ENCODE measurements at regions not wholly inside any gene's neighbourhood (a gene's known extent, or its start where the extent isn't known, plus 50 kb on each side); places are given as distances from the start of the nearest gene placed in this dataset.

DNA sequence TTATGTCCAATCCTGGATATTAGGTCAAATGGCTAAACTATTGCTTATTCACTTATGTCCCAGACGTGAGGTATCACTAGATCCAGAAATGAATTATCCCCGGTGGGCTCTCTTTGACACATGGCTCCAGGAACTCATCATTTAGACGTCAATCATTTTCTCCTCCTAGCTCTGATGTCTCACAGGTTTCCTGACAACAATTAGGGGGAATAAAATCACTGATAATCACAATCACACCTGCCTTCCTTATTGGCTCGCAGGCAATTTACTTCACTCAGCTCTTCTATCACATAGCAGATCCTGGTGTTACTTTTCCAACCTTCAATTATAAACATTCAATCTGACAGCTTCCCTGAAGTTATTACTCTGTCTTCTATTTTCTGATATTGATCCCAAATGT is 634.0 kb upstream of the TENM4 start:
- intact Hi-C loops (cut with micrococcal nuclease) = no loop called here
- H3K27me3 Mint-ChIP-seq = no peaks in the 10 kb centered on the region
- TF ChIP-seq, protein P1, sequence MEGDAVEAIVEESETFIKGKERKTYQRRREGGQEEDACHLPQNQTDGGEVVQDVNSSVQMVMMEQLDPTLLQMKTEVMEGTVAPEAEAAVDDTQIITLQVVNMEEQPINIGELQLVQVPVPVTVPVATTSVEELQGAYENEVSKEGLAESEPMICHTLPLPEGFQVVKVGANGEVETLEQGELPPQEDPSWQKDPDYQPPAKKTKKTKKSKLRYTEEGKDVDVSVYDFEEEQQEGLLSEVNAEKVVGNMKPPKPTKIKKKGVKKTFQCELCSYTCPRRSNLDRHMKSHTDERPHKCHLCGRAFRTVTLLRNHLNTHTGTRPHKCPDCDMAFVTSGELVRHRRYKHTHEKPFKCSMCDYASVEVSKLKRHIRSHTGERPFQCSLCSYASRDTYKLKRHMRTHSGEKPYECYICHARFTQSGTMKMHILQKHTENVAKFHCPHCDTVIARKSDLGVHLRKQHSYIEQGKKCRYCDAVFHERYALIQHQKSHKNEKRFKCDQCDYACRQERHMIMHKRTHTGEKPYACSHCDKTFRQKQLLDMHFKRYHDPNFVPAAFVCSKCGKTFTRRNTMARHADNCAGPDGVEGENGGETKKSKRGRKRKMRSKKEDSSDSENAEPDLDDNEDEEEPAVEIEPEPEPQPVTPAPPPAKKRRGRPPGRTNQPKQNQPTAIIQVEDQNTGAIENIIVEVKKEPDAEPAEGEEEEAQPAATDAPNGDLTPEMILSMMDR (IDR thresholded peaks at IDR 0.05) = no peak
- H3K36me3 Mint-ChIP-seq (ENCODE audit: low read depth) = no peaks in the 10 kb centered on the region
- POLR2A ChIA-PET = no interaction called here
- ATAC-seq (no peak), DNase-seq (no peak)
- CTCF ChIA-PET = no interaction called here
- H3K9me3 Mint-ChIP-seq = peaks cover 7% of the 10 kb centered on the region
- no peak overlapping the region for H3K27ac Mint-ChIP-seq
- no peaks in the 10 kb centered on the region for H3K4me1 Mint-ChIP-seq (ENCODE audit: low read depth)
- no peak overlapping the region for H3K4me3 Mint-ChIP-seq

DNA sequence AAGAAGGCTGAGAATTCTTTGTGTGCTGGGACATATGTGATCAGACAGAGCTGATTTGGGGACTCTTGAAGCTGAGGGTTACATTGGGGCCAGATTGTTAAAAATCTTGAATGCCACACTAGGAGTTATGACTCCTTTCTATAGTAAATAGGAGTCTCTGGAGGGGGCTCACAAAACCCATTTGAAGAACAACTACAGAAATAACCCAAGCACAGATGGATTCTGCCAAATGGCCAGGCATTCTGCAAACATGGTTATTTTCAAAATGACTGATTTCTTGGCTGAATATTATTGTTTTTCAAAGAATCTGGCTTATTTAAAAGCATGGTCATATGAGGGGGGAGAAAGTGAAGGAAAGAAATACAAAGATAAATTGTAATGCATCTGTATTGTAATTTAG is 625.5 kb upstream of the TENM4 start:
- Mint-ChIP-seq H3K4me1 (ENCODE audit: low read depth) (no peaks in the 10 kb centered on the region), H3K27ac (no peak overlapping the region), H3K9me3 (peaks cover 3% of the 10 kb centered on the region), H3K36me3 (ENCODE audit: low read depth) (no peaks in the 10 kb centered on the region), H3K4me3 (no peak overlapping the region), H3K27me3 (no peaks in the 10 kb centered on the region)
- intact Hi-C loops (cut with micrococcal nuclease) = no loop called here
- ChIA-PET CTCF (no interaction called here), POLR2A (no interaction called here)
- TF ChIP-seq, protein P1 (IDR thresholded peaks at IDR 0.05) = no peak
- DNase-seq (no peak), ATAC-seq (no peak)

DNA sequence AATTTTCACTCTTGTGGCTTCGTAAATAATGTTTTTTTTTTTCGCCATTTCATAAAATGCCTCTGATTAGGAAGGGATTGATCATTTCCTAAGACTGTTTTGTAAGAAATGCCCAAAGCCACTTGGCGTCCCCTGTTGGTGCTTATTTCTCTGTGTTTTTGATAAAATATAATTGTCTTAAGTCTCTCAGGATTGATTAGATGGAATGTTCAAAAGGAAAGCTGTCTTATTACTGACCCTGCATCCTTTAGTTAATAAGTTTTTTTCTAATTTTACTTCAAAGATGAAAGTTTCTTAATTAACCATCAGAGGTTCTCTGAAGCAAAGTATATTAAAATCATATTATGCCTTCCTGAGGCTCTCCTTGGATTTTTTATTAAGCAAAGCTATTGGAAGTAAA is 624.3 kb upstream of the TENM4 start:
- TF ChIP-seq, protein P1 (IDR thresholded peaks at IDR 0.05) = no peak
- Mint-ChIP-seq H3K36me3 (ENCODE audit: low read depth) (no peaks in the 10 kb centered on the region), H3K27ac (no peak overlapping the region), H3K4me1 (ENCODE audit: low read depth) (no peaks in the 10 kb centered on the region), H3K9me3 (peaks cover 8% of the 10 kb centered on the region), H3K4me3 (no peak overlapping the region), H3K27me3 (no peaks in the 10 kb centered on the region)
- intact Hi-C loops (cut with micrococcal nuclease) = no loop called here
- ChIA-PET POLR2A (no interaction called here), CTCF (no interaction called here)
- DNase-seq (no peak), ATAC-seq (no peak)

DNA sequence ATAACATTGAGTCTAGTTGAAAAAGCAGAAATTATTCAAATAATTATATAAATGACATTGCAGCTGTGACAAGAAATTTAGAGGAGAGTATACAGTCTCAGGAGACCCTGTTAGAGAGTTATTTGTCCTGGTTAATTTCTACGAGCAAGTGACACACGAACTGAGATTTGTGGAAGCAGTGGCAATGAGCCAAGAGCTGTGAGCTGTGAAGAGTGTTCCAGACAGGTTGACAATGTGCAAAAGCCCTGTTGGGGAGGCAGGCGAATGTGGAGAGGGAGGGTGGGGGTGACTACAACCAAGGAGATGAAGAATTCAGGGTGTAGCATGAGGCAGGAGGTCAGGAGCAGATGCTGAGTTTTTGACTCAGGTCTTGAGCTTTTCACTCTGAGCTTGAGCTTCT is 620.2 kb upstream of the TENM4 start:
- CTCF ChIA-PET = no interaction called here
- H3K4me3 Mint-ChIP-seq = no peak overlapping the region
- H3K4me1 Mint-ChIP-seq (ENCODE audit: low read depth) = no peaks in the 10 kb centered on the region
- ATAC-seq (no peak), DNase-seq (no peak)
- no peak overlapping the region for H3K27ac Mint-ChIP-seq
- TF ChIP-seq, protein P1 (IDR thresholded peaks at IDR 0.05) = no peak
- POLR2A ChIA-PET = no interaction called here
- intact Hi-C loops (cut with micrococcal nuclease) = no loop called here
- H3K27me3 Mint-ChIP-seq = no peaks in the 10 kb centered on the region
- H3K36me3 Mint-ChIP-seq (ENCODE audit: low read depth) = no peaks in the 10 kb centered on the region
- H3K9me3 Mint-ChIP-seq = peaks cover 9% of the 10 kb centered on the region

DNA sequence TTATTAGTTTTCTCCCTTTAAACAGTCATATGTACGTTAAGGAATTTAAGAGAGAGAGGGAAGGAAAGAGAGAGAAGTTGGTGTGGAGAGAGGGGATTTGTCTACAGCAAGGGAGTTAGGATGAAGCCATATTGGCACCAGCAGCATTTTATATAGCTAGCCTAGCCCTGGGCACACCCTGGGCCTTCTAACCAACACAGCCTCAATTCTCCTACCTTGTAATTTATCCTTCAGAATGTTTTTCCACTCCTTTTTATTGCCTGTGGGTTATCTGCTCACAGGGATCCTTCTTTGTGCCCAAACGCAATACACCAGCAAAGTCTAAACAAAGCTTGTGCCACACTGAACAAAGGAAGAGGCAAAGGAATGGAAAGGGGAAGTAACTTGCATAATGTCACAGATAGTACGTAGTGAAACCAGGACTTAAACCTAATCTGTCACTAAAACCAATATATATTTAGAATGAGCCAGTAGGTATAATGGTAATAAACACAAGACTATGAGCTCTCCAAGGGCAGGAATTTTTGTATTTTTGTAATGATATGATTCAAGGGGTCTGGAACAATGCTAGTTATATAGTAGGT is 613.8 kb upstream of the TENM4 start:
- Mint-ChIP-seq H3K9me3 (peaks cover 1% of the 10 kb centered on the region), H3K4me1 (ENCODE audit: low read depth) (no peaks in the 10 kb centered on the region), H3K36me3 (ENCODE audit: low read depth) (no peaks in the 10 kb centered on the region), H3K4me3 (no peak overlapping the region), H3K27ac (no peak overlapping the region), H3K27me3 (no peaks in the 10 kb centered on the region)
- ChIA-PET POLR2A (no interaction called here), CTCF (no interaction called here)
- DNase-seq (no peak), ATAC-seq (no peak)
- intact Hi-C loops (cut with micrococcal nuclease) = no loop called here
- TF ChIP-seq, protein P1 (IDR thresholded peaks at IDR 0.05) = no peak
